NCI-H2171 (cell line): ENCODE measurements at regions not wholly inside any gene's neighbourhood (a gene's known extent, or its start where the extent isn't known, plus 50 kb on each side); places are given as distances from the start of the nearest gene placed in this dataset.
"Not testable (repeated sequence)": the region's sequence is repeated elsewhere in the genome, so short reads cannot be mapped to it uniquely, and the experiment has no call there.

Experiments used
- DNase-seq: peaks from one replicate; lab custom pipeline; 2025; lab: John Stamatoyannopoulos, UW

GRCh38 chr9:88596376-88596775 lies 61.4 kb downstream of the NXNL2 start:
- no peak for DNase-seq

DNA sequence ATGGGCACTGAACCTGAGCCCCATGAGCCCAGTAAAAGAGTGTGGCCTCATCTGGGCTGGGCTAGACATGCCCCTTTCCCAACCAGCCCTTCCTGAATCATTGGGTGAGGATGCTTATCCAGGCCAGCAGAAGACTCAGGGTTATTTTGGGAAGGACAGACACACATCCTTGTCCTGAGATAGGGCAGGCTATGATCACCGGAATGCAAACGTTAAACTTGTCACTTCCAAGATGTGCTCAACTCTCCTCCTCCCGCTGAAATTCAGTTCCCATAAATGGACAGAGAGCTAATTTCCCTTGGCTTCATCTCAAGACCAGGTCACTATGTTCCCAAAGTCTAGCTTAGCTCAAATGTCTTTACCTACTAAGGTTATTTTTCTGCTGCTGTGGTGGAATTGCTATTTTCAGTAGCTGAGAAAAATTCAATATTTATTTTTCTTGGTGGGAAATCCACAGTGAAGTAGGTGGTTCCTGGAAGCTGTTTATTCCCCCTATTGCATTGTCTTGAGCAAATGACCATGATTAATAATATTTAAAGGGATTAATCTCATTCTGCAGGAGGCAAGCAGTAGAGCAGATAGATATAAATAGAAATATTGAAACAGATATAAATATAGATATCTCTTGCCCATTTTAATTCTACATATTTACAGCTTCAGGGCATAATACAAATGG lies 70.0 kb downstream of the NXNL2 start:
- no peak for DNase-seq

DNA sequence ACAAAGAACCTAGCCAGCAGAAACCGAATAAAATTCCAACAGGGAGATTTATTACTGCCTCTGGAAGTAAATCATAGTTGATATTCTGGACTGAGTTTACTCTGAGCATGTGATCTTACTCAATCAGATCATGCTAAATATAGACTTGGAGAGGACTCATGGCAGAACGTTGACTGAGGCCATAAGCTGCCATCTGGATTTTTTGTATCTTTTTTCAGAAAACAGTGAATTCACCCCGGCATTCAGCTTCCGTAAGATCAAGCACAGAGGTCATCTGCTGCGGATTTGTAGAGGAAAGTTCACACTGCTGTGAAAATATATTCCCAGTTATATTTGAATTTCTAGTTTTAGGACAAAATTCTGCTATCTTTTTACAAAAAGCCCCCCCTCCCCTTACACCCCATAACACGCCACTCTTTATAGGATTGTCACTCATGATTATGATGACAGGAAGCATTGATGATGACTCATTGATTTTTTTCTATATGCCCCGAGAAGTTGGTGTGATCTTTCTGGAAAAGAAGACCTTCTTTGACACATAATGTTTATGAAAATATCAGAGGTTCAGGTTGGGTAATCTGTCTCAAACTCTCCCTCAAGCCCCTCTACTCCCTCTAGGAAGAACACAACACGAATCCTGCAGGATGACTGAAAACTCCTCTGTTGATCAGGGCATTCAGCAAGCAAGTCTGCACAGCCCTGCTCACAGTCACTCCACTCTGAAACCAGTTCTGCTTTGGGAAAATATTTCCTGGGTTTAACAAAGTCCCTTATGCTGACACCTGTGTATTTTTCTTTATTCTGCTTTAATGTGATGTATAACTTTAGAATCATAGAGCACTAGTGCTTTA lies 70.8 kb downstream of the NXNL2 start:
- DNase-seq, result no peak

DNA sequence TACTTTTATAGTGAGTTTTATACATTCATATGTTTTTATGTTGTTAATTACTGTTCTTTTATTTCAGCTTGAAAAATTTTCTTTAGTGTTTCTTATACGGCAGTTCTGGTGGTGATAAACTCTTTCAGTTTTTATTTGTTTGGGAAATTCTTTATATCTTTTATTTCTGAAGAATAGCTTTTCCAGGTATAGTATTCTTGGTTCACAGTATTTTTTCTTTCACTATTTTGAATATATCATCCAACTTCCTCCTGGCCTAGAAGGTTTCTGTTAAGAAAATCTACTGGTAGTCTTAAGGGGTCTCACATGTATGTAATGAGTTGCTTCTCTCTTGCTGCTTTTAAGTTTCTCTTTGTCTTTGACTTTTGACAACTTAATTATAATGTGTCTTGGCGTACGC lies 79.4 kb downstream of the NXNL2 start:
- no peak for DNase-seq

- DNase-seq, result no peak
These were observed 88.7 kb downstream of the NXNL2 start for GRCh38 chr9:88623698-88624097.

DNA sequence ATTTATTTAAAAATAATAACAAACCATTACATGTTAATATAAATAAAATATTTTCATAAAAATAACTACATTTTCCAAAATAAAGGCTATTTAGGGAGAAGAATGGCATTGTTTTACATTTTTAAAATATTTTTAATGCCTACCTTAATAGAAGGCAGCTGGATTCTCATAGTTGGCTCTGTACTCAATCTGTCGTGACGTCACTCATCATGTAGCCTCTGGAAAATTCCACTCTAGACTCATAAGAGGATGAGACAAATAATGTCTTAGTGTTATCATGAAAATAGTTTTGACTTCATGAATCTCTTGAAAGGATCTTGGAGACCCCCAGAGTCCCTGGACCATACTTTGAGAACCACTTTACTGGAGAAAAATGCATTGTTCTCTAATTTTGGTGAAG lies 93.1 kb downstream of the NXNL2 start:
- DNase-seq, result no peak

DNA sequence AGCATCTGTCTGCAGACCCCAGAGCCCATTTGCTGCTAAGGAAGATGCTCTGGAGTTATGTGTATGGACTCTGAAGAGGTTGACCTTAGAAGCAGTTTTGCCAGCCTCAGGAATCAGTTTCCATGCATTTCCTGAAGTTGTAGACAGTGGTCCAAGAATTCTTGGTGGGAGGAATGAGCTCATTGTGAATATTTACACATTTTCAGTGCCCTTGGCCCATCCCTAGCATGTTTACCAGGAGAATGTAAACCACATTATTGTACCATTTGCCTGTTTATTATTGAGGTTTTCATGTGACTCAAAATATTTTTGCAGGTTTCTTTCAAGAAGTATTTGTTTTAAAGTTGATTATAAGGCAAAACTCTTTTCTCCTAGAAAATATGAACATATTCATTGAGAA lies 93.8 kb downstream of the NXNL2 start:
- no peak for DNase-seq

GRCh38 chr9:88630574-88630973 lies 95.6 kb downstream of the NXNL2 start:
- not testable (repeated sequence) for DNase-seq

GRCh38 chr9:88635151-88635550 lies 100.2 kb downstream of the NXNL2 start:
- DNase-seq, result no peak

GRCh38 chr9:88641456-88642240 lies 106.7 kb downstream of the NXNL2 start:
- no peak for DNase-seq

DNA sequence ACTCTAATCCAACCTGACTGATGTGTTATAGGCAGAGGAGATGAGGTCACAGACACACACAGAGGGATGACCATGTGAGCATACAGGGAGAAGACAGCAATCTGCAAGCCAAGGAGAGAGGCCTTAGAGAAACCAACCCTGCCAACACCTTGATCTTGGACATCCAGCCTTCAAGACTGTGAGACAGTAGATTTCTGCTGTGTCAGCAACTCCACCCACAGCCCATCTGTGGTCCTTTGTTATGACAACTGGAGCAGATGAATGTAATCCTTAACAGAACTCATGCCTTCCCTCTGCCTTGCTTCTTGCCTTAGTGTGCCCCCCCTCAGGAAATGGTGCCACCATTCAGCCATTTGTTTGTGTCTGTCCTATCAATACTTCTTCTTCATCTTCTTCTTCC lies 107.4 kb downstream of the NXNL2 start:
- DNase-seq, result no peak

- no peak for DNase-seq
These were observed 109.0 kb downstream of the NXNL2 start for GRCh38 chr9:88643931-88644330.

DNA sequence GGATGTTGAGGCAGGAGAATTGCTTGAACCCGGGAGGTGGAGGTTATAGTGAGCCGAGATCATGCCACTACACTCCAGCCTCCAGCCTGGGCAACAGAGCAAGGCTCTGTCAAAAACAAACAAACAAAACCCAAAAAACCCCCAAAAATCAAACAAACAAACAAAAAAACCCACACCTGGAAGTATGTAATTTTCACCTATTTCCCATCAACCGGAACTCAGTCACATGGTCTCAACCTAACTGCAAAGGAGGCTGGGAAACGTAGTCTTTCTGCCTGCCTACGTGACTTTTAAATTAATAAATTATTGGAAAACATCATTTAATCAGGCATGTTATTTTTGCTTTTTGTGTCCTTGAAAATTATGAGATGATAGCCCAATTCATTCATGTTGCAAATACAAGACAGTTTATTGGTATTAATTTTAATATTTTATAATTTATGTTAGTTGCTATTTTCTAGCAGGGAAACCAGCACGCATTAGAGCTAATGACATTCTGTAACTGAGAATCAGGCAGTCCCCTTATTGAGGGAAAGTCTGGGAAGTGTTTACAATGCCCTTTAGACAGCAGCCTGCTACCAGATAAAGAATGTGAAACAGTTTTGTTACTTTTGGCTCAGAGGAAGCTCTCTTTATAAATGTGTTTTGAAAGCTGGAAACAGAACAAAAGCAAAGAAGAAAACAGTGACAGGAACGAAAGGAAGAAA lies 110.3 kb downstream of the NXNL2 start:
- DNase-seq, result no peak

DNA sequence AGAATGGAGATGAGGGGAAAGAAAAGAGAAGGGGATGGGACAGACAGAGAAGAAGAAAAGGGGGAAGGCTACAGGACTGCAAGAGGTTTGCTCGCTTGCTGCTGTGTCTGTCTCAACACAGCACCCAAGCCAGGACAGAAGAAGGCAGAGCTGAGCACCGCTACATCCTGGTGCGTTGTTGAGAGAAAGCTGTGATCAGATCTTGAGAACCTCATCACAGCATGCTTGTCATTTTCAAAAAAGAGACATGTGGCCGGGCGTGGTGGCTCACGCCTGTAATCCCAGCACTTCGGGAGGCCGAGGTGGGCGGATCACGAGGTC lies 110.9 kb downstream of the NXNL2 start:
- no peak for DNase-seq

DNA sequence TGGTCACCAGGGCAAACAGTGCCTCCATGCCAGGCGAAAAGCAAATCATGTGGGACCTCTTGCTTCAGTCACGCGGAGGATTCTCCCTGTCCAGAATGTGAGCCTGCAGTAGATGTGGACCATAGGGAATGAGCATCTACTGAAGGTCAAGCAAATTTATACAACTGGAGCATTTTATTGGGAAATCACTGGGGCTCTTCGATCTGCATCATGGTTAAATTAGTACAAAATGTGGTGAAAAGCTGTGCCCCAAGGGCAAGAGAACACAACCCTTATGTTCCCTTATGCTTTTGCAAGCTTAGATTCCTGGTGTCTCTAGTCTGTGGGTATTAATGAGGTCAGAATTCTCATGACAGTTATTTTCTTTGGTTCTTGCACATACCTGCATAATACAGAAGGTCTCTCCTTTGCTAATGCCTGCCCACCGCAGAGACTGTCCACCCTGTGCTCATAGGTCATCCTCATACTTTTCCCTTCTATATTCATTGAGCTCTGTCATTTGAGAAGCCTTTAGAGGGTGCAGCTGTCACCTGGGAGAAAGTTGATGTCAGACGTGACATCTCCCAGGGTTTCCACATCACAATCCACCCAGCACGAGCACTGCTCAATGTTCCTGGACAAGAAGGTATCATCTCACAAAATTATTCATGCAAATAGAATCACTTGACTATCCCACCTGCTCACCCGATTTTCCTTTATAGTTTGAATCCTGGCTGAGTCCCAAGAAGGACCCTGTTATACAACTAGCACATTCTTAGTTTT lies 111.7 kb downstream of the NXNL2 start:
- DNase-seq, result no peak

DNA sequence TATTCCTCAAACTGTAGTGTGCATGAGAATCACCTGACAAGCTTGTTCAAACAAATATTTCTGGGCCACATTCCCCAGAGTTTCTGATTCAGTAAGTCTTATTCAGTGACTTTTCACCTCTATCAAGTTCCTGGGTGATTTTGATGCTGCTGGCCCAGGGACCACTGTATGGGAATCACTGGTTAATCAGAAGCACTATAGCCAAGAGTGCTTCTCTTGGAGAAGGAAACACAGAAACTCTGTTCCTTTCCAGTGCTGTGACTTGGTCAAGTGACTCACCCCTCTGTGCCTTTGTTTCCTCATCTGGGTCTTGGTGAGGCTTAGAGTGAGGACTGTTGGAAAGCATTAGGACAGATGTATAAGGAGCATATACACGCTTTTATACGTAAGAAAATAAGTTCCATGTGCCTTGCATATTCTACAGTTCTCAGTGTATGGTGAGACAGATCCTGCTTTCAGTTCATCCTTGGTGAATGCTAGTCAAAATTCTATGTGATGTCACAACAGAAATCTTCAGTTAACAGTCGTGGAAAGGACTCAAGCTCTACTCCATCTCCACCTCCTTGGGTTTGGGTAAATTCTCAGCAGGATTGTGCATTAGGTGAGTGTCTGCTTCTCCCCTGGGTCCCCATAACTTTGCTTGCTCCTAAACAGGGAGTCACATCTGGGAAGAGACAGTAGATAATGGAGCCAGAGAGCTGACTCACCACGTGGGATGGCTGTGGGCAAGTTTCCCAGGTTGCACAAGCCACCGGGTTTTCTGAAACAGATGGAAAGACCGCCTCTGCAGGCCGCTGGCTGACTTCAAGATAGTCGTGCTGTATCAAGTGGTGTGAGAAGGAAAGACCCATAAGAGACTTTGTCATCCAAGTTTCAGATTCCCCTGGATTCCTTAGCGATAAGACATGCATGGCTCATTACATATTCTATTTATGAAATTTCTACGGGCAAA lies 117.0 kb downstream of the NXNL2 start:
- DNase-seq, result no peak

DNA sequence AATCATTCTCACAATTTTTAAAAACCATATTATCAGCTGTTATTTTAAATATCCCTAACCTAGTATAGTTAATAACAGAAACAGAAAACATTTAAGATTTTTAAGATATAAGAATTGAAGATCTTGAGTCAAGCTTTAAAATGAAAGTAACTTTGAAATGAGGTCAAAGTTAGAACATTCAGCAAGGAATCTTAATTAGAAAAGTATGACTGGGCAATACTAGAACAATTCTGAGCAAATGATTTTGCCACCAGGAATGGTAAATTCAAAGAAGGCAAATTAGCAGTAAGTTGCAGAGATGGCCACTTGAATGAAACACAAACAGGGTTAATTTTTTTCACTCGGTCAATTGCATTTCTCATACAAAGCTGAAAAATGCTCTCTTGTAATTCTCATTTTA lies 117.9 kb downstream of the NXNL2 start:
- no peak for DNase-seq

DNA sequence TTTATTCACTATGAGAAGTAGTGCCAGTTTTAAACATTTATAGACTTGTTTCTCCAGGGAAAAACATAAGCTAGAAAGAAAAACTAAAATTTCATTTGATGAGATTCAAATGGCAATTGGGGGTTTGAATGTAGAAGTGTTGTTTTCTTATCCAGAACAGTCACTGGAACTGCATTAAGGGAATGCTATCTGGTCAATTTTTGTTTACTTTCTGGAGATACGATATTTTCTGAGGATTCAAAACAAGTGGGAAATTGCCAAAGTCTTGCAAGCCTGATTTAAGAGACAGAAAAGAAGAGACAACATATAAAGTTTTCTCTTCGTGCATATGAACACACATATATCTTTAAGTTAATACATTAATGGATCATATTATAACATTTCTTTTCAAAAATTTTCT lies 118.4 kb downstream of the NXNL2 start:
- no peak for DNase-seq

GRCh38 chr9:88653911-88654310 lies 118.9 kb downstream of the NXNL2 start:
- no peak for DNase-seq

DNA sequence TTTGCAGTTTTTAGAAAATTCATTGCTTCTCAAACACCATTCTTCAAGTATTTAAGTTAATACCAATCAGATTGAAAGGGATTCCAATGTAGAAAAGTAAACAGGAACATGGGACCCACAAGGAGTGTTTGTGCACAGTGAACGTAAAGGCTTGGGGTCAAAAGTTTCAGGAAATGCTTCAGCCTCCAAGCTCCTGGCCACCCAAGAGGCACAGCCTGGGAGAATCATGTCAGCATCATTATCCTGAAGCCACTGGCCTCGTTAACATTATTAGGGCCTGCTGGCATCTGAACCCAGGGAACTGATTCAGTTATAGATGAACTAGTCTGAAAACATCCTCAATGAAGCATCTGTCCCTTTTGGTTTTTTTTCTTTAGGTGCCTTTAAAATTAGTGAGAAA lies 122.9 kb downstream of the NXNL2 start:
- DNase-seq, result no peak
